Duodenal mucosa (tissue), 2 donors: ENCODE measurements at regions not wholly inside any gene's neighbourhood (a gene's known extent, or its start where the extent isn't known, plus 50 kb on each side); places are given as distances from the start of the nearest gene placed in this dataset.

Experiments
- H3K27ac ChIP-seq: one replicate; pipeline ENCODE4 v1.7.0; 2013; ENCODE audit warnings: low read depth, low read length
- H3K27me3 ChIP-seq, 2 donors: one replicate each; pipeline ENCODE4 v1.7.0; 2013; ENCODE audit warnings: low read length in 2 of 2, control low read depth in 1 of 2; ENCODE audit not compliant: insufficient read depth in 2 of 2, control insufficient read depth in 1 of 2
- H3K36me3 ChIP-seq, 2 donors: one replicate each; pipeline ENCODE4 v1.7.0; 2013; ENCODE audit warnings: low read length in 2 of 2, control low read depth in 1 of 2; ENCODE audit not compliant: insufficient read depth in 2 of 2, control insufficient read depth in 1 of 2
- H3K4me1 ChIP-seq, 2 donors: one replicate each; pipeline ENCODE4 v1.7.0; 2013; ENCODE audit warnings: low read length in 2 of 2, control low read depth in 1 of 2; ENCODE audit not compliant: insufficient read depth in 2 of 2, control insufficient read depth in 1 of 2
- H3K4me3 ChIP-seq, 2 donors: one replicate each; pipeline ENCODE4 v1.7.0; 2013; ENCODE audit warnings: low read length in 2 of 2, low read depth in 1 of 2
- H3K9ac ChIP-seq, 2 donors: one replicate each; pipeline ENCODE4 v1.7.0; 2013; ENCODE audit warnings: low read length in 2 of 2, low read depth in 1 of 2
- H3K9me3 ChIP-seq, 2 donors: one replicate each; pipeline ENCODE4 v1.7.0; 2013; ENCODE audit warnings: low read length in 2 of 2, control low read depth in 1 of 2; ENCODE audit not compliant: control insufficient read depth in 1 of 2

DNA sequence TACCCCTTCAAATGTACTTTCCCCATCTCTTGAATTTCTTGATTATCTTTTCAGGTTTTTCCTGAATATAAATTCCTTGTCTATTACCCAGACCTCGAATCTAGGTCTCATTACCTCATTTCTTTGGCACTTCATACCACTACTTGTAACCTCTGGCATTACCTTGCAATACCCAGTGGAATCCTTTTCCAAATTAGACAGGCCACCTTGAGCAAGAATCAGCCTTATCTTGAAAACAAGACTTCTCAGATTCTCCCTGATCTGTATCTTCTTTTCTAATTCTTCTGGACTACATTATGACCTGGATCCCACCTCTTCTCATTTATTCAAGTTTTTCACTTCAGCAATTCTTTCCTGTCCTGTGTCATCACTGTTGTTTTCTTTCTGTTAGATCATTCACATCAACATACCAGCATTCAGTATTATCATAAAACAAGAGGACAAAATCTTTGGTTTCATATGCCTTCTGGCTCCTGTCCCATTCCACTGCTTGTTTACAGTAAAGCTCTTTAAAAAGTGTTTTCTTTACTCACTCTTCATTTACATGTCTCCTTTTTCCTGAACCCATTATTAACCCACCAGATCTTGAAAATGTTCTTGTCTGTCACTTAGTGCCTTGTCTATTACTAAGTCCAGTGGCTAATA, 275.6 kb upstream of the HS3ST1 start:
- Histone ChIP-seq H3K27me3 (no peaks in the 10 kb centered on the region), H3K9me3 (no peaks in the 10 kb centered on the region), H3K36me3 (no peaks in the 10 kb centered on the region), H3K27ac (no peak overlapping the region), H3K9ac (no peak overlapping the region), H3K4me3 (no peak overlapping the region), H3K4me1 (no peaks in the 10 kb centered on the region)

DNA sequence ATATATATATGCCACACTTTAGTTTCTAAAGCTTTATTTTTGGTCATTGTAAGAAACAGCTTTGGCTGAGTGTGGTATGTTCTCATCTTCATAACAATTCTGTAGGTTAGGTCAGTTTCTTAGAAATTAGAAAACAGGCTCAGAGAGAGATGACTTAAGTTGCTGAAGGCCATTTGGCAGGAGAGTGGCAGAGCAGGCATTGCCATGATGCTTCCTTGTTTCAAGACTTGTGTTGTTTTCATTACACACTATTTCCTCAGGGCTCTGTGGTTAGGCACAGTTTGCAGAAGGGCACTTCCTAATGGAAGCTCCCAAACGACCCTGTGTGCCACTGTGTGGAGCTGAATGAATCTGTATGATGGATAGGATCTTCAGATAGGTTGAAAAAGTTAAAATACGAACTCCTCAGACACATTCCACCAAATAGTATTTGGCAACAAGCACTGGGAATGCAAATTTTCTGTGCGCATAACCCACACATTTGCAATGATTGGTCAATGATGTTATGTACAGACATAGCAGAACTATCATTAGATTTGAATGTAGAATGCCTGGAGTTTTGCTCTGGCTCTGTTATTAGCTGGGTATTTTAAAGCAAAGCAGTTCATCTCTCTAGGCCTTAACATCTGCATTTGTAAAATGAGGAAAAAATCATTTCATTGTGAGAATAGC, 274.3 kb upstream of the HS3ST1 start:
- Histone ChIP-seq H3K9me3 (no peaks in the 10 kb centered on the region), H3K27ac (no peak overlapping the region)

DNA sequence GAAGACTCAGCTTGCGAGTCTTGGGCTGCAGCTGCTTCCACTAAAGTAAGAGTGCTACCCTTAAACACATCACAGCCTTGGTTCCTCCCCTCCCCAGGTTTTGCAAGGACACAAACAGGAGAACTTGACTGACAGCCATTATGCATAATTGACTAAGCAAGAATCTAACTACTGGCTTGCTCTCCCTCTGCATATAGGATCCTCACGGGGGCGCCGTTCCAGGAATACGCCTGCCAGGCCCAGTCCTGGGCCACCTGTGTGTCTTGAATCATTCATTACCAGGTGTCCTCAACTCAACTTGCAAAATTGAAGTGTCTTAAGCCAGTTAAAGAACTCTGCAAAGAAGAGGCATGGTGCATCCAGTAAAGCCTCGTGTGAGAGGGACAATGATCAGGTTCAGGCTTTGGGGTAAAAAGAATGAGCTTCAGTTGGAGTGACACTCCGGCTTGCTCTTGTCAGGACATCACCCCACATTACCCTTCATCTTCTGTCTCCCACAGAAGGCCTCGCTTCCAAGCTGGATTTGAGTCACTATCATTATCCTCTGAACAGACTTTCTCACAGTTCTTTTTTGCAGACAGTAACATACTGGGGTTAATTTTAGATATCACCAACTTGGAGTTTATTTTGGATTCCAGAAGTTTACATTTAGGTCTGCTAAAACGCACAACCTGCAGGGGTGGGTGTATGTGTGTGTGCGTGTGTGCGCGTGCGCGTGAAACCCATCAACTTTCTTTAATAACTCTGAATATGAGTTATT, 273.5 kb upstream of the HS3ST1 start:
- no peaks in the 10 kb centered on the region for H3K4me1 ChIP-seq
- no peaks in the 10 kb centered on the region for H3K27me3 ChIP-seq
- H3K9ac ChIP-seq: no peak overlapping the region
- no peaks in the 10 kb centered on the region for H3K9me3 ChIP-seq
- no peaks in the 10 kb centered on the region for H3K36me3 ChIP-seq
- H3K4me3 ChIP-seq: no peak overlapping the region
- H3K27ac ChIP-seq: no peak overlapping the region

More for the DNA sequence above, 274.3 kb upstream of the HS3ST1 start:
- no peak overlapping the region for H3K9ac ChIP-seq
- H3K27me3 ChIP-seq: no peaks in the 10 kb centered on the region
- H3K36me3 ChIP-seq: no peaks in the 10 kb centered on the region
- H3K4me1 ChIP-seq: no peaks in the 10 kb centered on the region
- H3K4me3 ChIP-seq: no peak overlapping the region

DNA sequence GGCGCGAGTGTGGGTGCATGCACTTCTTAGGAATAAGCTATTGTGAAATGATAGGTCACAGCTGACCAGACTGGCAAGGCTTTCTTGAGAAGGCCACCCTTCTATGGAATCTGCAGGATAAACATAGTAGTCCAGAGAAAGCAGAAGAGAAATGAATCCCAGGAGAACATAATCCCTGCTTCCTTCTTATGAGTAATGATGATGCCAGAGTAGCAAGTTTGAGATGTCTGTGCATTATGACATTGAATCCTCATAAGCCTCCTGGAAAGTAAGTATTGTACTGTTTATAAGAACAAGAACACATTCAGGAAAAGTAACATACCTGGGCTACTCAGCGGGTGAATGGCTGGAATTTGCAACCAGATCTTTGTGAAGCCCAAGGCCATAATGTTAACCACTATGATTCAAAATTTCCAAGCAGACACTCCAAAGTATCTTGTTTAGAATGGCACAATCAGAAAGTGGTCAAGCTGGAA, 272.1 kb upstream of the HS3ST1 start:
- Histone ChIP-seq H3K27ac (no peak overlapping the region), H3K4me3 (no peak overlapping the region), H3K27me3 (no peaks in the 10 kb centered on the region)

DNA sequence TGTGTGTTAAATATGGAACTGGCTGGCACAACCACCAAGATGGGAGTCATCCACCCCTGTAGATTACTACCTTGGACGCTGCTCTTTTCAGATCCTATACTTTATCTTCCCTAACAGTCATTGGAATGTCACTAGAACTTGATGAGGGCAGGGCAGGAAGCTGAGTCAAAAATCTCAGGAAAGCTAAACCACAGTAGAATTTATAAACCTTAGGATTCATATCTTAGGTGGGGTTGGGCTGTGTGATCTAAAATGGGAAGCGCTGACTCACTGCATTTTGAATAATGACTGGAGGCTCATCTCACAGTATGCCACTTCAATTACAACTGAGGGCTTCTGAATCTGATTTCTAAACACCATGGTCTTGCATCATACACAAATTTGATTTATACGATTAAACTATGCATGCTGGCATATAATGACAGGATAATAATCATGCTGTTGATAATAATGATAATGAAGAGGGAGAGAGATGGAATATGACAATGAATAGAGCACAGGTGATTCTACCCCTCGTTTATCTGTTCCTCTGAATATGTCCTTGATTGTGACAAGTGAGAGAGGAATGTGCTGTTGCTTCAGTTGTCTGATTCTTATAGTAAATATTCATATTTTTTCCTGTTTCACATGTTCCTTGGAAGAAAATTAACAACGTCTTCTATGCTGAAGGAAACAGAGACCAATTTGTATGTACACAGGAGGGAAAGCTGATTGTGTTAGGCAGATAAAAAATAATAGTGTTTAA, 270.3 kb upstream of the HS3ST1 start:
- Histone ChIP-seq H3K4me1 (no peaks in the 10 kb centered on the region), H3K9me3 (peaks cover 0 to 4% of the 10 kb centered on the region in 2 donors), H3K27me3 (no peaks in the 10 kb centered on the region), H3K9ac (no peak overlapping the region), H3K4me3 (no peak overlapping the region), H3K36me3 (no peaks in the 10 kb centered on the region), H3K27ac (no peak overlapping the region)

More for the DNA sequence above, 272.1 kb upstream of the HS3ST1 start:
- Histone ChIP-seq H3K36me3 (no peaks in the 10 kb centered on the region), H3K9me3 (no peaks in the 10 kb centered on the region), H3K4me1 (no peaks in the 10 kb centered on the region), H3K9ac (no peak overlapping the region)

DNA sequence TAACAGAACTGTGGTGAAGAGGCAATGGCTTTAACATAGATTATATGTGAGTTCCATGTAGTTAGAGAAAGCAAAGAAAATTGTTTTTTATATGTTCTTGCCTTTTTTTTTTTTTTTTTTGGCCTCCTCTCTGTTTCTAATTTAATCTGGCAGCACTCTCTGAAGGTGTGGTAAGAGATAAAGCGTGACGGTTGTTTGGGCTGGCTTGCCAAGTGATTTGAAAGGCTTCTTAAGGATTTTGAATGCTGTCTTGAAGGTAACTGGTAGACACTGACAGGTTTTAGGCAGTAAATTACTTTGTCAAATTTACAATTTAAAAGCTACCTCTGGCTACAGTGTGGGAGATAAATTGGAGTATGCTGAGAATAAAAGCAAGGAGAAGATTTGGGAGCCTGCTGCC, 269.3 kb upstream of the HS3ST1 start:
- H3K27ac ChIP-seq: no peak overlapping the region

DNA sequence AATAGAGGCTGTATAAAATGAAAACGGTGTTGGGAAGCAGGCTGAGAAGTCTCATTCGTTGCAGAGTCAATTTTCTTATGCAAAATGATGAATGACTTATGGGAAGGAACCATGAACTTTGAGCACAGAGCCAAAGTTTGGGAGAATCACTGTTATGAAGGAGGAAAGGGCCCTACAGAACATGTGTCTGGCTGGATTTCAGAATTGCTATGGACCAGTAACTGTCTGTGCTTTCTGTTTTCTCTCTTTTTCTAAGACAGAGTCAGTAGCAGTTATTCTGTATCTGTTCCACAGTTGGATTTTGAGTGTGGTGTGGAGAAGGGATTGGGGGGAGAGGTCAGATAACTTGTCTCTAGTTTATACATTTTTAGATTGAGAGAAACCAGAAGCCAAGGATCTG, 265.0 kb upstream of the HS3ST1 start:
- Histone ChIP-seq H3K4me1 (no peaks in the 10 kb centered on the region), H3K27ac (no peak overlapping the region), H3K27me3 (no peaks in the 10 kb centered on the region), H3K4me3 (no peak overlapping the region), H3K36me3 (no peaks in the 10 kb centered on the region), H3K9ac (no peak overlapping the region), H3K9me3 (peaks cover 0 to 9% of the 10 kb centered on the region in 2 donors)

More for the DNA sequence above, 269.3 kb upstream of the HS3ST1 start:
- Histone ChIP-seq H3K9ac (no peak overlapping the region), H3K36me3 (no peaks in the 10 kb centered on the region), H3K4me1 (no peaks in the 10 kb centered on the region), H3K27me3 (no peaks in the 10 kb centered on the region), H3K4me3 (no peak overlapping the region), H3K9me3 (peaks cover 0 to 9% of the 10 kb centered on the region in 2 donors)

DNA sequence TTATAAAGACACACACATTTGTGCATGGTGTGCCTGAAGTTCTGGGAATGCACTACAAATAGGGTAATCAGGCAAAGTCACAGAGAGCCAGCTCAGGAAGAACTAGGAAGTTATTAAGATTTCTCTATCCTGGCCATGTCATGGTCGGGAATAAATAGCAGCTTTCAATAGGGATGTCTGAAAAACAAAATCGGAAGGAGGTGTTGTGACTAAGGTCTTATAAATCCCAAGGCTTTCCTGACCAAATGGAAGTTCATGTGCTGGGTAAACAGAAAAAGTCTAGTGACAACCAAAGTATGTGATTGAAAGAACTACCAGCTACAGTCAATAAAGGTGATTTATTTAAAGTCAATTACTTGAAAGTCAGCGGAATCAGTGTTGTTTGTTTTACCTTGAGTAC, 262.5 kb upstream of the HS3ST1 start:
- H3K4me1 ChIP-seq: no peaks in the 10 kb centered on the region
- no peaks in the 10 kb centered on the region for H3K27me3 ChIP-seq
- no peak overlapping the region for H3K4me3 ChIP-seq
- H3K9me3 ChIP-seq: peaks cover 0 to 9% of the 10 kb centered on the region in 2 donors
- no peak overlapping the region for H3K27ac ChIP-seq
- no peaks in the 10 kb centered on the region for H3K36me3 ChIP-seq
- H3K9ac ChIP-seq: no peak overlapping the region

DNA sequence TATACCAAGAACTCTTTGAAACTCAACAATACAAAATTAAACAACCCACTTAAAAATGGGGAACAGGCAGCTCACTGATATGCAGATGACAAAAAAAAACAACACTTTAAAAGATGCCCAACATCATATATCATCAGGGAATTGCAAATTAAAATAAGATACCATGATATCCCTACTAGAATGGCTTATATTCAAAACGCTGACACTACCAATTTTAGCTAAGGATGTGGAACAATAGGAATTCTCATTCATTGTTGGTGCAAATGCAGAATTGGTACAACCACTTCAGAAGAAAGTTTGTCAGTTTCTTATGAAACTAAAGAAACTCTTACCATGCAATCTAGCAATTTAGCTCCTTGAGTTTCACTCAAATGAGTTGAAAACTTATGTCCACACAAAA, 259.0 kb upstream of the HS3ST1 start:
- no peaks in the 10 kb centered on the region for H3K4me1 ChIP-seq
- no peak overlapping the region for H3K4me3 ChIP-seq
- no peaks in the 10 kb centered on the region for H3K27me3 ChIP-seq
- H3K27ac ChIP-seq: no peak overlapping the region
- no peaks in the 10 kb centered on the region for H3K36me3 ChIP-seq
- H3K9ac ChIP-seq: no peak overlapping the region
- H3K9me3 ChIP-seq: no peaks in the 10 kb centered on the region
